ENCODE measurements at regions not wholly inside any gene's neighbourhood (a gene's known extent, or its start where the extent isn't known, plus 50 kb on each side); places are given as distances from the start of the nearest gene placed in this dataset.
A peak's percentile ranks its signal among the peaks of the same experiment; 100 is the strongest.

DNA sequence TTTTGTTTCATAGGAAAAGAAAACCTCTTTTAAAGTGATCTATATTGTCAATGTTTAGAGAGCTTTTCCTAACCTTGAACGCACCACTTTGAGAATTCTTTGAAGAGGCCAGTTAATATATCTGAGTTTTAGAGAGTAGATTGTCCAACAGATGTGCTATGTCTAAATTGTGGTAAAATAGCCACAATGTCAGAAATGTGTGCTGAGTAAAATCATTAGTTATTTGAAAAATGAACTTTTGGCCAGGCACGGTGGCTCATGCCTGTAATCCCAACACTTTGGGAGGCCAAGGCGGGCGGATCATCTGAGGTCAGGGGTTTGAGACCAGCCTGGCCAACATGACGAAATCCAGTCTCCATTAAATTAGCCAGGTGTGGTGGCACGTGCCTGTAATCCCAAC is 61.6 kb upstream of the KIAA1217 start:
- DNase-seq (ENCODE audit: low read depth): no peak
- H3K4me3 ChIP-seq (ENCODE audit: low read depth, low read length): no peak overlapping the region
- TF ChIP-seq, protein P1, sequence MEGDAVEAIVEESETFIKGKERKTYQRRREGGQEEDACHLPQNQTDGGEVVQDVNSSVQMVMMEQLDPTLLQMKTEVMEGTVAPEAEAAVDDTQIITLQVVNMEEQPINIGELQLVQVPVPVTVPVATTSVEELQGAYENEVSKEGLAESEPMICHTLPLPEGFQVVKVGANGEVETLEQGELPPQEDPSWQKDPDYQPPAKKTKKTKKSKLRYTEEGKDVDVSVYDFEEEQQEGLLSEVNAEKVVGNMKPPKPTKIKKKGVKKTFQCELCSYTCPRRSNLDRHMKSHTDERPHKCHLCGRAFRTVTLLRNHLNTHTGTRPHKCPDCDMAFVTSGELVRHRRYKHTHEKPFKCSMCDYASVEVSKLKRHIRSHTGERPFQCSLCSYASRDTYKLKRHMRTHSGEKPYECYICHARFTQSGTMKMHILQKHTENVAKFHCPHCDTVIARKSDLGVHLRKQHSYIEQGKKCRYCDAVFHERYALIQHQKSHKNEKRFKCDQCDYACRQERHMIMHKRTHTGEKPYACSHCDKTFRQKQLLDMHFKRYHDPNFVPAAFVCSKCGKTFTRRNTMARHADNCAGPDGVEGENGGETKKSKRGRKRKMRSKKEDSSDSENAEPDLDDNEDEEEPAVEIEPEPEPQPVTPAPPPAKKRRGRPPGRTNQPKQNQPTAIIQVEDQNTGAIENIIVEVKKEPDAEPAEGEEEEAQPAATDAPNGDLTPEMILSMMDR (IDR thresholded peaks at IDR 0.05; ENCODE audit: insufficient read depth, low read depth, low read length): no peak

DNA sequence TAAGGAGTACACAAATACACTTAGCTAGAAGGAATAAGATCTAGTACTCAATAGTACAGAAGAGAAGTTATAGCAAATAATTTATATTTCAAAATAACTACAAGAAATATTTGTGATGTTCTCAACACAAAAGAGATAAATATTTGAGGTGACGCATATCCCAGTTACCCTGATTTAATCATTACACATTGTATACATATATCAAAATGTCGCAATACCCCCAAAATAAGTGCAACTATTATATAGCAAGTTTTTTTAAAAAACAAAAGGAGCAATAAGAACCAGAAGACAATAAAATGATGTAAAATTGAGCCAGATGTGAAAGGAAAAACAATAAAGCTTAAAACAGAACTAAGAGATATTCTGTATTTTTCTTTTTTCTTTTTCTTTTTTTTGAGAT is 59.3 kb upstream of the KIAA1217 start:
- TF ChIP-seq, protein P1 (IDR thresholded peaks at IDR 0.05; ENCODE audit: insufficient read depth, low read depth, low read length): no peak
- no peak for DNase-seq (ENCODE audit: low read depth)
- H3K4me3 ChIP-seq (ENCODE audit: low read depth, low read length): no peak overlapping the region

DNA sequence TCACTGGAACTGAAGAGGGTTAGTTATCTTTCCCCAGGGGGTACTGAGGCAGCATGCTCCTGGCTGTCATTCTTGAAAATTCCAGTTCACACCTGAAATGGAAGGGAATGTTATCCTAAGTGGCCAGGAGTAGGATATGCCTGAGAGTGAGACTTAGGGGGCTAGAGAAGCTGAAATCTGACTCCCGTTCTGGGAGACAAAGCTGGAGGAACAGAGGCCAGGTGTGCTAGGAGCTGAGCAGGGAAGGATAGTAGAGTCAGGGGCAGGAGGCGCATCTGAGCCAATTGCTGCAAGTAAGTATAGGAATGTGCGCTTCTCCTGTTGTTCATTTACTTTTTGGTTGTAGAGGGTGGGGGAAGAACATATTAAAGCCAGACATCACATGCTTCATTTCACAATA is 58.1 kb upstream of the KIAA1217 start:
- TF ChIP-seq, protein P1 (IDR thresholded peaks at IDR 0.05; ENCODE audit: insufficient read depth, low read depth, low read length): no peak
- no peak for DNase-seq (ENCODE audit: low read depth)

DNA sequence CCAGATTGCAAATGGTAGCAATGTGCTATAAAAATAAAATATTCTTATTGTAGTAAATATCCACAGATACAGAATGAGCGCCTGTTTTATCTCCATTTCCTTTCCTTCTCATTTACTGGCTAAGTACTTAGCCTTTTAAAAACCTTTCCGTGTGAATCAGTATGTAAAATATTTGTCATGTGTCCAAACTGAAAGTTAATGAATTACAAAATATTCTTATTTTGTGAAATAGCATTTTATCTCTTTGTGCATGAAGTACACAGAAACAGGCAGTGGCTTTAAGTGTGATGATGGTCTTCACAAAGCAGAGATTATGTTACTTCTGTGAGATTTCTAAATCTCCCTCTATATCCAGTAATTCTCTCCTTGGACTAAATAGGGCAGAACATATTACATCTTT is 56.7 kb upstream of the KIAA1217 start:
- no peak overlapping the region for H3K4me3 ChIP-seq (ENCODE audit: low read depth, low read length)
- DNase-seq (ENCODE audit: low read depth): peak; percentile 10
- TF ChIP-seq, protein P1 (IDR thresholded peaks at IDR 0.05; ENCODE audit: insufficient read depth, low read depth, low read length): no peak

More for the DNA sequence above, 58.1 kb upstream of the KIAA1217 start:
- no peak overlapping the region for H3K4me3 ChIP-seq (ENCODE audit: low read depth, low read length)

DNA sequence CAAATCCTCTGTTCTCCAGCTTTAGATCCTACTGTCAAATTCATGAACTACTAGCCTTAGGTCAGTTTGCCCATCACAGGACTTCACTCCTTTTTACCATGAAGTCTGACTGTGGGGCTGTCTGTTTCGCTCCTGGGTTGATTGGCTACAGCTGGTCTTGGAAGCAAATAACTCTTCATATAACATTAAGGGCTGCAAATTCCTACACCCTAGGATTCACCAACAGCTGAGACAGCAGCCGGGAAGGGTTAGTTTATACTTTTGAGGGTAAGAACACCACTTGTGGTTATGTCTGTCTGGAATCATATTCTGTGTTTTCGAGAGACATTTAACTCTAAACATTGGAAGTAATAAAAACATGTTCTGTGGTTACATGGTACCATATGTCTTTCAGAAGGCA is 55.9 kb upstream of the KIAA1217 start:
- peak; percentile 26 for DNase-seq (ENCODE audit: low read depth)

DNA sequence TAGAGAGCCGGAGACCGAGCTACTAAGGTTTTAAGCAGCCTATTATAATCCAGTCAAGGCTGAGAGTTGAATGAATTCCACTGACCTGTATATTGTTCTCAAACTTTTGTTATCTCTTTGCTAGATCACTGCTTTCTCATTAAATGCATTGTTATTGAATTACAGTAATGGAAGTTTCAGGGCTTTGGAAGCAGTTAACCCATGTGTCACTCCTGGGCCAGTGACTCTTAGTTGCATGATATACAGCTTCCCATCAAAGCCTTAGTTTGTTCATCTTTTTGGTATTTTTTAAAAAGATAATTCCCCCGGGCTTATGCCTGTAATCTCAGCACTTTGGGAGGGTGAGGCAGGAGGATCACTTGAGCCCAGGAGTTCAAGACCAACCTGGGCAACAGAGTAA is 55.4 kb upstream of the KIAA1217 start:
- no peak overlapping the region for H3K4me3 ChIP-seq (ENCODE audit: low read depth, low read length)
- no peak for DNase-seq (ENCODE audit: low read depth)
- TF ChIP-seq, protein P1 (IDR thresholded peaks at IDR 0.05; ENCODE audit: insufficient read depth, low read depth, low read length): no peak

More for the DNA sequence above, 55.9 kb upstream of the KIAA1217 start:
- TF ChIP-seq, protein P1 (IDR thresholded peaks at IDR 0.05; ENCODE audit: insufficient read depth, low read depth, low read length): no peak
- H3K4me3 ChIP-seq (ENCODE audit: low read depth, low read length): no peak overlapping the region

DNA sequence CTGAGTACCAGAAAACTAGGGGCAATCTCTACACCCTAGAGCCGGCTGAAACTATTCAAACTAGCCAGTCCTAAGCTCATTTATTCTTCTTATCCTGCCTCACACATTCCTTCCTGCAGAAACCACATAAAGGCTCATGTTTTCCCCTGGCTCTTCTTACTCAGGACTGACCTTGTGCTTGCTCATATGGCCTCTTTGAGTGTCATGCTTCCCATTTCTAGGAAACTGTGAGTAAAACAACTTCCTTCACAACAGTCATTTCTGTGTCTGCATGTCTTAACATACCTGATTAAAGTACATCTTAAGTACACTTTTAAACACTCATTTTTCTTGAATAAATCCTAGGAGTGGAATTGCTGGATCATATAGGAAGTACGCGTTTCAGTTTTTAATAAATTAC is 52.3 kb upstream of the KIAA1217 start:
- peak; percentile 2 for DNase-seq (ENCODE audit: low read depth)
- TF ChIP-seq, protein P1 (IDR thresholded peaks at IDR 0.05; ENCODE audit: insufficient read depth, low read depth, low read length): no peak
- no peak overlapping the region for H3K4me3 ChIP-seq (ENCODE audit: low read depth, low read length)

All from fibroblast of villous mesenchyme (primary cell).